ENCODE measurements at regions not wholly inside any gene's neighbourhood (a gene's known extent, or its start where the extent isn't known, plus 50 kb on each side); places are given as distances from the start of the nearest gene placed in this dataset.

DNA sequence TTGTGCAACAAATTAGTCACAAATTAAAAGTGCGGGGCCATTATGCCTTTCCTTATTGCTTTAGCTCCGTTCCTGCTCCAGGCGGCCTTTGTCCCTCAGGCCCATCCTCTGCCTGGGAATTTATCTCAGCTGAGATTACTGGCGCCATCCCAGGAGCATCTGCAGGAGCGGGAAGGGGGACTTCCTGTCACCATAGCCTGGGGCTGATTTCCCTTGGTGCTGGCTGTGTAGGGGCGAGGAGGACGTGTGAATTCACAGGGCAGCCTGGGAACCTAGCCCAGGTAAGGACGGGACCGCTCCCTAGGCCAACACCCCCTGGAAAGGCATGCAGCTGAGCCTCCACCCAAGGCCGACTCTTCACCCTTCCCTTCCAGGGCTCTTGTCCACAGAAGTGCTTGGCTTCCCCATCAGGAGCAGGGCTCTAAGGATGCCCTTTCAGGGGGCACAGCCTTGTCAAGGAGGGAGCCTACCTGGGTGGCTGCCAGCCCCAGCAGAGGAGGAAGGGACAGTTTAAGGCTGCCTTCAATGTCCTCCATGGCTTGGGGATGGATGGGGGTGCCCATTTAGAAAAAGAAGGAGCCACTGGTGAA is 72.6 kb upstream of the NKX1-1 start:
- TF ChIP-seq ZNF274 (IDR thresholded peaks at IDR 0.05; ENCODE audit: low read depth, low read length): no peak
- TF ChIP-seq SUZ12 (IDR thresholded peaks at IDR 0.05; ENCODE audit: extremely low read depth, insufficient read depth, insufficient read length): no peak
